Body of pancreas (tissue), 4 donors: ENCODE measurements at regions not wholly inside any gene's neighbourhood (a gene's known extent, or its start where the extent isn't known, plus 50 kb on each side); places are given as distances from the start of the nearest gene placed in this dataset.

Experiments
- POLR2A ChIP-seq, 3 donors: fragments of 450-650 bp; IDR thresholded peaks; one replicate each; pipeline ENCODE4 v1.6.1; 2016; ENCODE audit warnings: antibody characterized with exemption in 3 of 3, mild to moderate bottlenecking in 2 of 3
- TF ChIP-seq, protein P1 (sequence below), 7 experiments: fragments of 450-650 bp in 4 of 7; fragments of 200-600 bp in 3 of 7; sonication (generic) in 3 of 7; IDR thresholded peaks; one replicate each; pipeline ENCODE4 v1.5.1; 2016 to 2019; ENCODE audit warnings: antibody characterized with exemption in 7 of 7

DNA sequence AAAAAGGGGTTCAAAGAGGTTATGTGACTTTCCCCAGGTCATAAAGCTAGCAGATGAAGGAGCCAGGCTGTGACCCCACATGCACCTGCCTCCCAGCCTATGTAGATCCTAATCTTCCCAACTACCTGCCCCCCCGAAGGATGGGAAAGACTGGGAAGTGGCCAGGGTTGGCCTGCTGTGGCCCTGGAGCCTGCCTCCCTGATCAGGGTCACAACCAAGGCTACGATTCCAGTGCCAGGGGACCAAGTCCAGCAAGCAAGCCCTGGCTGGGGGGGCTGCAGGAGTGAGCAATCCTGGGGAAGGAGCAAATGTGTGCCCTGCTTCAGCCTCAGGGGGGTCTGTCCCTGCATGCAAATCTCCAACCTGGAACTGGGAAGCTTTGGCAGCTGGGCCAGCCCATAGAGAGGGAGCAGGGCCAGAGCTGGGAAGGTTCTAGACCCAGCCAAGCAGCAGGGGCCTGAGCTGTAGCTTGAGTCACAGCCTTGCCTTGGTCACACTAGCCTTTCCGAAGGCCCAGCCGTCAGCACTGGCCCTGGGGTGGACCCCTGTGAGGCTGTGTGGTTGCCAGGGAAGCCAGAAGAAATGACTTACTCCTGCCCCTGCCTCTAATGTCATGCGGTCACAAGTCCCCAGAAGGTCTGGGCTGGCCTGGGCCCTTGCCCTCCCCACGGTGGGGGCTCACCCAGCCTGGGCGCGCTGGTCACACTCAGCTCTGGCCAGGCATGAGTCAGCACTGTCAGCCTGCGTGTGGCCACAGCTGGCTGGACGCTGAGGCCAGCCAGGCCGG is 96.4 kb upstream of the ZMIZ1 start:
- TF ChIP-seq, protein P1, sequence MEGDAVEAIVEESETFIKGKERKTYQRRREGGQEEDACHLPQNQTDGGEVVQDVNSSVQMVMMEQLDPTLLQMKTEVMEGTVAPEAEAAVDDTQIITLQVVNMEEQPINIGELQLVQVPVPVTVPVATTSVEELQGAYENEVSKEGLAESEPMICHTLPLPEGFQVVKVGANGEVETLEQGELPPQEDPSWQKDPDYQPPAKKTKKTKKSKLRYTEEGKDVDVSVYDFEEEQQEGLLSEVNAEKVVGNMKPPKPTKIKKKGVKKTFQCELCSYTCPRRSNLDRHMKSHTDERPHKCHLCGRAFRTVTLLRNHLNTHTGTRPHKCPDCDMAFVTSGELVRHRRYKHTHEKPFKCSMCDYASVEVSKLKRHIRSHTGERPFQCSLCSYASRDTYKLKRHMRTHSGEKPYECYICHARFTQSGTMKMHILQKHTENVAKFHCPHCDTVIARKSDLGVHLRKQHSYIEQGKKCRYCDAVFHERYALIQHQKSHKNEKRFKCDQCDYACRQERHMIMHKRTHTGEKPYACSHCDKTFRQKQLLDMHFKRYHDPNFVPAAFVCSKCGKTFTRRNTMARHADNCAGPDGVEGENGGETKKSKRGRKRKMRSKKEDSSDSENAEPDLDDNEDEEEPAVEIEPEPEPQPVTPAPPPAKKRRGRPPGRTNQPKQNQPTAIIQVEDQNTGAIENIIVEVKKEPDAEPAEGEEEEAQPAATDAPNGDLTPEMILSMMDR (IDR thresholded peaks at IDR 0.05), result no peak
- no peak for TF ChIP-seq POLR2A (IDR thresholded peaks at IDR 0.05)
